Breast epithelium (tissue), 3 donors: ENCODE measurements at regions not wholly inside any gene's neighbourhood (a gene's known extent, or its start where the extent isn't known, plus 50 kb on each side); places are given as distances from the start of the nearest gene placed in this dataset.

ENCODE experiments used
- POLR2A ChIP-seq: fragments of 450-650 bp; IDR thresholded peaks from one replicate; pipeline ENCODE4 v1.6.1; 2016; ENCODE audit warnings: antibody characterized with exemption, mild to moderate bottlenecking, moderate library complexity
- POLR2AphosphoS5 ChIP-seq, 3 donors: sonication (generic); formaldehyde crosslinking; IDR thresholded peaks; one replicate each; pipeline ENCODE4 v1.6.1; 2017; ENCODE audit warnings: antibody characterized with exemption in 3 of 3
- TF ChIP-seq, protein P1 (sequence below), 3 donors: fragments of 450-650 bp; IDR thresholded peaks; one replicate each; pipeline ENCODE4 v1.5.1; 2016 to 2017; ENCODE audit warnings: antibody characterized with exemption in 3 of 3, mild to moderate bottlenecking in 3 of 3, moderate library complexity in 3 of 3

DNA sequence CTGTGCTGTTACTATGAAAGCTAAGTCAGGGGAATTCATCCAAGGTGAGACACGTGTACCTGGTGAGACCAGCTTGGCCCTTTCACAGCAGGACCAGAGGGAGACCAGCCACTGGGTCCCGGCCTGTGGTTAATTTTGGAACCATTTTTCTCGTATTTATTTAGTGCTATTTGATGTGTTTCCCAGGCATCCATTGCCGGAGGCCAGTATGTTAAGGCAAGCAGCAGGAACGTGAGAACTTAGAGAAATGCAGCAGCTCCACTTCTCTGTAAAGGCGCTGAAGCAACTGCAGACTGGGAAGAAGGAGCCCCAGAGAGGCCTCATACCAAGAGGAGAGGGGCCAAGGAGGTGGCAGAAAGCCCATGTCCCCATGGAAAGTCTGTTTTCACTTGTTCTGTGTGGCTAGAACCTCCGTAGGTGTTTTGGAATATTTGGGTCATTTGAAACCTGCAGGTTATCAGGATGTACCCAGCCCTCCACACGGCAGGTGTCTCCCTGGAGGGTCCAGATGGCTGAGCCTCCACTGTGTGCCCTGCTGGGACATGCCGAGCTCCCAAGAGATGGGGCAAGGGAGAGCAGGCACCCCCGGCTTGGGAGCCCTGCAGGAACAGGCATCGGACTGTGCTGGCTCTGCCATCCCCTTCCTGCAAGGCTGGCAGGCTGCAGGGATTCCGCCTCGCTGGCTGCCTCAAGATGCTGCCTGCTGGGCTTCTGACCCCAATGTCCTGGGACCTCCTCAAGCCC lies 256.0 kb upstream of the RAB6C start:
- TF ChIP-seq, protein P1, sequence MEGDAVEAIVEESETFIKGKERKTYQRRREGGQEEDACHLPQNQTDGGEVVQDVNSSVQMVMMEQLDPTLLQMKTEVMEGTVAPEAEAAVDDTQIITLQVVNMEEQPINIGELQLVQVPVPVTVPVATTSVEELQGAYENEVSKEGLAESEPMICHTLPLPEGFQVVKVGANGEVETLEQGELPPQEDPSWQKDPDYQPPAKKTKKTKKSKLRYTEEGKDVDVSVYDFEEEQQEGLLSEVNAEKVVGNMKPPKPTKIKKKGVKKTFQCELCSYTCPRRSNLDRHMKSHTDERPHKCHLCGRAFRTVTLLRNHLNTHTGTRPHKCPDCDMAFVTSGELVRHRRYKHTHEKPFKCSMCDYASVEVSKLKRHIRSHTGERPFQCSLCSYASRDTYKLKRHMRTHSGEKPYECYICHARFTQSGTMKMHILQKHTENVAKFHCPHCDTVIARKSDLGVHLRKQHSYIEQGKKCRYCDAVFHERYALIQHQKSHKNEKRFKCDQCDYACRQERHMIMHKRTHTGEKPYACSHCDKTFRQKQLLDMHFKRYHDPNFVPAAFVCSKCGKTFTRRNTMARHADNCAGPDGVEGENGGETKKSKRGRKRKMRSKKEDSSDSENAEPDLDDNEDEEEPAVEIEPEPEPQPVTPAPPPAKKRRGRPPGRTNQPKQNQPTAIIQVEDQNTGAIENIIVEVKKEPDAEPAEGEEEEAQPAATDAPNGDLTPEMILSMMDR (IDR thresholded peaks at IDR 0.05), result no peak
- TF ChIP-seq POLR2A (no peak), POLR2AphosphoS5 (IDR thresholded peaks at IDR 0.05) (no peak)
